IPS-18a (cell line): ENCODE measurements at regions not wholly inside any gene's neighbourhood (a gene's known extent, or its start where the extent isn't known, plus 50 kb on each side); places are given as distances from the start of the nearest gene placed in this dataset.

ENCODE experiments used
- H3K27ac ChIP-seq: one replicate; pipeline ENCODE4 v1.5.1; 2013; ENCODE audit warnings: low read length
- H3K27me3 ChIP-seq: one replicate; pipeline ENCODE4 v1.6.1; 2013; ENCODE audit warnings: mild to moderate bottlenecking, low read length; ENCODE audit not compliant: control insufficient read depth, insufficient read depth
- H3K36me3 ChIP-seq: one replicate; pipeline ENCODE4 v1.6.1; 2013; ENCODE audit warnings: low read depth, low read length; ENCODE audit not compliant: control insufficient read depth
- H3K4me1 ChIP-seq: one replicate; pipeline ENCODE4 v1.6.1; 2013; ENCODE audit warnings: low read depth, low read length; ENCODE audit not compliant: control insufficient read depth
- H3K4me3 ChIP-seq: one replicate; pipeline ENCODE4 v1.5.1; 2013; ENCODE audit warnings: low read length
- H3K9ac ChIP-seq: one replicate; pipeline ENCODE4 v1.6.1; 2013; ENCODE audit warnings: mild to moderate bottlenecking, low read length, moderate library complexity
- H3K9me3 ChIP-seq: one replicate; pipeline ENCODE4 v1.6.1; 2013; ENCODE audit warnings: low read depth, low read length; ENCODE audit not compliant: control insufficient read depth

- H3K27me3 ChIP-seq, result no peaks in the 10 kb centered on the region
- H3K27ac ChIP-seq, result no peak overlapping the region
- H3K9ac ChIP-seq, result no peak overlapping the region
- H3K9me3 ChIP-seq, result no peaks in the 10 kb centered on the region
- H3K4me1 ChIP-seq, result no peaks in the 10 kb centered on the region
- no peaks in the 10 kb centered on the region for H3K36me3 ChIP-seq
- no peak overlapping the region for H3K4me3 ChIP-seq
These were observed 51.8 kb upstream of the PRICKLE1 start for GRCh38 chr12:42641221-42641885.

DNA sequence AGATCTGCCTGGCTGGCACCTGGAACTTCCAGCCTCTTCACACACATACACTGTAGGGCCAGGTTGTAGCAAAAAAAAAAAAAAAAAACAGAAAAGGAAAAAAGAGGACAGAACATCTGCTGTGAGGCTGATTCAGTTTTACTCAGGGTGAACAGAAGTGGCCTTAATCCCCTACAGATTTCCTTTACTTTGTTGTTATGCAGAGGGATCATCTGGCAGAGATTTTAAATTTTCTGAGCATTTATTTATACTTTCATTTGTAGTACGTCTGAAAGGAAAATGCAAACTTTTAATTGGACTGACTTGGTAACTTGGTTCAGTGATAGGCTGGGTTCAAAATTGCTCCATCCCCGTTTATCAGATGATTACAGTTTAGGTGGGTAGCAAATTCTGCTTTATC lies 50.8 kb upstream of the PRICKLE1 start:
- no peak overlapping the region for H3K4me3 ChIP-seq
- H3K36me3 ChIP-seq, result no peaks in the 10 kb centered on the region
- H3K27me3 ChIP-seq, result no peaks in the 10 kb centered on the region
- no peak overlapping the region for H3K9ac ChIP-seq
- no peaks in the 10 kb centered on the region for H3K4me1 ChIP-seq
- H3K27ac ChIP-seq, result no peak overlapping the region
- H3K9me3 ChIP-seq, result no peaks in the 10 kb centered on the region

DNA sequence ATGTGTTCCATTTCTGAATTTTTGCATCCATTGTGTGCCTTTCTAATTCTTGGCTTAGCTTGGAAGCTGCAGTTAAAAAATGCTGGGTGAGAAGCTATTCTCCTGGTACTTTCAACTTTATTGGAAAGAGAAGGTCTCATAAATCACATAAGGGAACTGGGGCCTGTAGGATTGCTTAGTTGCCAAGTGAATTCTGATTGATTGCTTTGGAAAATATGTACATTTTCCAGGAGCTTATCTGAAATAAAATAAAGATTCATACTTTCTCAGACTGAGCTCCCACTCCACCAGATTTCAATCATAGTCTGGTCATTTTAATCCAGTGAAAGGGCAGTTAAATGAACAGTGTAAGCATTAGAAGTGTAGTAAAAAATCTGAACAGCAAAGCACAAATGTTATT lies 50.0 kb upstream of the PRICKLE1 start:
- Histone ChIP-seq H3K9me3 (no peaks in the 10 kb centered on the region), H3K9ac (no peak overlapping the region), H3K4me3 (no peak overlapping the region), H3K27me3 (no peaks in the 10 kb centered on the region), H3K36me3 (no peaks in the 10 kb centered on the region), H3K27ac (no peak overlapping the region), H3K4me1 (no peaks in the 10 kb centered on the region)
